DMS53 (cell line): ENCODE measurements at regions not wholly inside any gene's neighbourhood (a gene's known extent, or its start where the extent isn't known, plus 50 kb on each side); places are given as distances from the start of the nearest gene placed in this dataset.
"Not testable (repeated sequence)": the region's sequence is repeated elsewhere in the genome, so short reads cannot be mapped to it uniquely, and the experiment has no call there.

Experiments used
- DNase-seq: peaks from one replicate; lab custom pipeline; 2025; lab: John Stamatoyannopoulos, UW

DNA sequence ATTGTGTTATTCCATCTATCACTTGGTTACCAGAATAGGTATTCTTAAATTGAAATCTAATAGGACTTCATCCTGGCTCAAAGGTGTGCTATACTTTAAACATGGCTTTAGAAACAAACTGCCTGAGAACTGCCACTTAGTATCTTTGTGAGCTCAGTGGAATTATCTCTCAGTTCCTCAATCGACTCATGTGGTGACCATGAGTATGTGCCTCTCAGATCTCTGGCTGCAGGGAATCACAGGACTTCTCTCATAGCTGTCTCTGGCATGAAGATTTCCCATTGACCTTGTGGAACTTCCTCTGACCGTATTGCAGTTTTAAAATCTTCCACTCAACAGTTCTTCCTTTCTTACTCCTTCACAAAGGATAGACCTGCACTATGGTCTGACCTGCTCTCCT, 681.9 kb upstream of the BOD1L1 start:
- DNase-seq: no peak

DNA sequence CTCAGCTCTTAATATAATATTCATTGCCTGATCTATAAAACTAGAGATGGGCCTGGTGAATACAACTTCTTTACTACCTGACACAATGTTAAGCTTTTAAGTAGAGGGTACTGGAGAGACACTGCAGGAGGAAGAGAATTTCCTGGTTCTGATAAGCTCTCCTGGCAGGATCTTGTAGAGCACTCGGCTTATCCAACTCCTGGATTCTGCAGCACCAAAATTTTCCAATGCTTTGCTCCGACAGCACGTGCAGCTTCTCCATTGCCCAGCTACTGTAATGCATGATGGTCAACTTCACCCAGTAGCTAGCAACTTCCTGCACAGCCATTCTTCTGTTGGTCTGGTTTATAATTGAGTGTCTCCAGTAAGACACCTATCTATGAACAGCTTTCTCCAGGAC, 686.2 kb upstream of the BOD1L1 start:
- DNase-seq: no peak

DNA sequence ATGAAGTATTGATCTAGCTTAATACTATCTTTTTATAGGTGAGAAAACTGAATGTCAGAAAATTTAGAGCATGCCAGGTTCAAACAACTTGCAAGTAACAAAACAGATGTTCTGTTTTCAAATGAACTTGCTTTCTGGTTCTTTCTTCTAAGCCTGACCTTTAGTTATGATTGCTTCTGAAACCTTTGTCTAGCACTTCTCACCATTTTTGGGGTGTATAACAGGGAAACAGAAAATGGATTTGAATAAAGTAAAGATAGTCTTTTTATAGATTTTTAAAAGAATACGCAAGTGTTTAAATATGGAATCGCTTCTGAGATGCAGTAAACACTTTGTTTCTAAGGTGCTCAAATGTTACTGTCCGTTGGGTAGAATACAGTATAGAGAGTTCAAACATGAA, 687.2 kb upstream of the CPEB2 start:
- DNase-seq: no peak

DNA sequence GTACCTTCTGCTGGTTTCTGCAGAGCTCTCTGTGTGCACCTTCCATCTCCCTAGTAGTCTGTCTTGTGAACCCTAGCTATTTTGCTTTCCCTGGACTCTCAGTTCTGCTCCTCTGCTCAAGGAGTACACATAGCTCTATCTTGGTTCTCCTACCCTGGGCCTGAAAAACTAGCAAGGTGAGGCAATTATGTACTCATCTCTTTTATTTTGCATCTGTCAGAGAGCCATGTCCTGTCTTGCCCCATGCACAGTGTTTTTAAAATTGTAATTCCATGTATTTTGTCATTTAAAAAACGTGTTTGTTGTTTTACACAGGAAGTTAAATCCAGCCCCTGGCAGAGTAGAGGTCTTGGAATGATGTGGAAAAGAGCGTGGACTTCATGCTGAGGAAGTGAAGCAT, 684.9 kb upstream of the CPEB2 start:
- no peak for DNase-seq

DNA sequence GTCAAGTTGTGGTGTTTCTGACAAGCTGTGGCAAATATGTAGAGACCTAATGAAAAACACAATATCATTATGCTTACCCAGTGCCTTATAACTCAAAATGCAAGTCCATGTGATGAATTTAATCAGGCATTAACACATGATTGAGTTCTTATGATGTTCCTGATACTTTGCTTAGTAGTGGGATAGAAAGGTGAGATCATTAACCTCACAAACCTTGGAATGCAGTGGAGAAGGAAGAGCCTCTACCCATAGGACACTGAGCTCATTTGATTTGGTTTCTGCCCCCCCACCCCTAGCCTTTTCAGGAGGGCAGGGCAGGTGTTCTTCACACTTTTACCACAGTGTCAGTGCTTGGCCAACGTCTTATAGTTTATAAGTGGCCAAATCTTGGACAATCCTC, 683.6 kb upstream of the CPEB2 start:
- no peak for DNase-seq

DNA sequence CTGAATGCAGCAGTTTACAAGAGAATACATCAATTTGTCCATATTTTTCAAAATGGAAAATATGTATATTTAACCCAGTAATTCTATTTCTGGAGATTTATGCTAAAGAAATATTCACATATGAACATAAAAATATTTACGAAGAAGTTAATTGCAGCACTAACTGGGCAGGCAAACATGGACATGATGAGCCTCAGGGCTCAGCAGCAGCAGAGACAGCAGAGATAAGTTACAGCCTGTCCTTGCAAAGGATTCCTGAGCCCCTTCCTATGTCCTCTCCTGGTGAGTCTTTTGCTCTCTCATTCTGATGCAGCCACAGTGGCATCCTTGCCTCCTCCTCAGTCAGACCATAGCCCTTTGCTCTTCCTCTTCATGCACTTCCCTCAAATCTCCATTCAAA, 680.6 kb upstream of the CPEB2 start:
- no peak for DNase-seq

DNA sequence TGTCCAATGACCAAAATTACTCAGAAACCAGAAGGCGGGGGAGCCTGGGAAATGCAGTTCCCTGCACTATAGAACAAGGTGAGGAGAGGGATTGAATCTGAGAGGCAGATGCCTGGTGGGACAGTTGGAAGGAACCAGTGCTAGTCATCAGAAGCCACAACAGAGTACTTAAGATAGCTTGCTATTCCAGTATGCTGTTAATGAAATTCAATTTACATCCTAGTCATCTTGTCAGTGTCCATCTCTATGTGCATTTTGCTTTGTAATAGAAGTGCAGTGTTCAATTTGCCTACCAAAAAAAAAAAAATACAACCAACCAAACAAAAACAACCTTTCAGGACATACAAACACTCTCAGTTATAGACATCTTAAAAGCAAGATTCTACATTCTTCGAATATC, 679.1 kb upstream of the CPEB2 start:
- no peak for DNase-seq

DNA sequence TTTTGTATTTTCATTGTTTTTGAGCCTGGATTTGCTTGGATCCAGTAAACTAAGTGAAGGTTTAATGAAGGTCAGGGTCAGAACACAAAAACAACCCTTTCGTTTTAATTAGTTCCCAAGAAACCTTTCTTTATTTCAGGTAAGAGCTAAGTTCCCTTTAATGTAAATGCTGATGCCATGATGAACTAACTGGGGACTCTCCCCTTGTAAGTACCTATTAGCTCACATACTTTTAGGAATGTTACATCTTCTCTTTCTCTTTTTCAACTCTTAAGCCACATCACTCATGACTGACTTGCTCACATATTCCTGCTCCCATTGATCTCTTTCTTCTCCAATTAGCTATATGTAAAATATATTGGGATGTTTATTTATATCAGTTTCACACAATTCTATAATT, 673.1 kb upstream of the CPEB2 start:
- DNase-seq: no peak

DNA sequence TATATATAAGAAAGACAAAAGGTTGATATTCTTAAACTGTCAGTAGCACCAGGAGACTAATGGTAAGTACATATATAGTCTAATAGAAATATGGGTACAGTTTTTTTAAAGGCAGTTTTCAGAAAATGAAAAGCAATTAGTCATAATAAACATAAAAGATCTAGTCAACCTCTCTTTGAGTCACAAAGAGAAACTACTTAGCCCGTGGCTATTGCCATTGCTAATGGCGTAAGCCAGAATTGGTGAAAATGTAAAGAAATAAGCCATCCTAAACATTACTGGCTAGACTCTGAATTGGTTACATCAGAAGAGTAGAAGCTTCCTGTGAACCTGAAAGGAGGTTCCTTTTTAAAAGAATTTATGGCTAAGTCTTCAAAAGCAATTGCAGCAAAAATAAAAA, 668.7 kb upstream of the CPEB2 start:
- no peak for DNase-seq

DNA sequence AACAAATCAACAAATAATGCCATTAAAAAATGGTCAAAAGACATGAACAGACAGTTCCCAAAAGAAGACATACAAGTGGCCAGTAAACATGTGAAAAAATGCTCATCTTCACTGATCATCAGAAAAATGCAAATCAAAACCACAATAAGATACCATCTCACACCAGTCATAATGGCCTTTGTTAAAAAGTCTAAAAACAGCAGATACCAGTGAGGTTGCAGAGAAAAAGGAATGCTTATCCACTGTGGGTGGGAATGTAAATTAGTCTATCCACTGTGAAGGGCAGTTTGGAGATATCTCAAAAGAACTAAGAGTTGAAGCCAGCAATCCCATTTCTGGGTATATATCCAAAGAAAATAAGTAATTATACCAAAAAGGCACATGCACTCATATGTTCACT, 668.1 kb upstream of the CPEB2 start:
- DNase-seq: no peak

DNA sequence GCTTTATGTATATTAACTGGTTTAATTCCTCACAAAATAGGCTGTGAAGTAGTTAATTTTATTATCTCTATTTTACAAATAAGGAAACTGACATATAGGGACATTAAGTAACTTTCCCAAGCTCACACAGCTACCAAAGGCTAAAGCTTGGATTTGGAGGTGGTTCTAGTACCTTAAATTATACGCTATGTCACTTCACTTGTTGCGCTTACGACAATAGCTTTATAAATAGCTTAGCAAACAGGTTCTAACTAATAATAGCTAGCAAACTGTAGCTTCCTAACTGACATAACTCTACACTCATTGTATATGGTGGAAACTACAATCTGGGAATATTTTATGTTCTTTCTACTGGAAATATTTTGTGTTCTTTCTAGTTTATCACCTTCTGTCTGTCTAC, 666.4 kb upstream of the CPEB2 start:
- no peak for DNase-seq

DNA sequence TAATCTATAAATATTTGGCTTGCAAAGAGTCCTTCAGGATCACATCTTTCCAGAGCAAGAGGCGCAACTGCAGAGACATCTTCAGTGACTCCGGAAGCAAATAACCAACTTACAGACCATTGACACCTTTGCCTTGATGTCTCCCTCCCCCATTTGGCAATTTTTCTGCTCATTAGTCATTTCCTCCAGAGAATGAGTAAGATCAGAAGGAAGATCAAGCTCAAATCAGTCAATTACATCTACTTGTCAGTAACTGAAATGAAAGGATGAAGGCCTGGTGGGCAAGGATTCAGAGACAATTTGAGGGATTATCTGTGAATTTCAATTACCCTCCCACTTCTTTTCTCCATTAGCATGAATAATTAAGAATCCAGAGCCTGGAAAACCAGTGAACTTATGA, 665.6 kb upstream of the CPEB2 start:
- no peak for DNase-seq

DNA sequence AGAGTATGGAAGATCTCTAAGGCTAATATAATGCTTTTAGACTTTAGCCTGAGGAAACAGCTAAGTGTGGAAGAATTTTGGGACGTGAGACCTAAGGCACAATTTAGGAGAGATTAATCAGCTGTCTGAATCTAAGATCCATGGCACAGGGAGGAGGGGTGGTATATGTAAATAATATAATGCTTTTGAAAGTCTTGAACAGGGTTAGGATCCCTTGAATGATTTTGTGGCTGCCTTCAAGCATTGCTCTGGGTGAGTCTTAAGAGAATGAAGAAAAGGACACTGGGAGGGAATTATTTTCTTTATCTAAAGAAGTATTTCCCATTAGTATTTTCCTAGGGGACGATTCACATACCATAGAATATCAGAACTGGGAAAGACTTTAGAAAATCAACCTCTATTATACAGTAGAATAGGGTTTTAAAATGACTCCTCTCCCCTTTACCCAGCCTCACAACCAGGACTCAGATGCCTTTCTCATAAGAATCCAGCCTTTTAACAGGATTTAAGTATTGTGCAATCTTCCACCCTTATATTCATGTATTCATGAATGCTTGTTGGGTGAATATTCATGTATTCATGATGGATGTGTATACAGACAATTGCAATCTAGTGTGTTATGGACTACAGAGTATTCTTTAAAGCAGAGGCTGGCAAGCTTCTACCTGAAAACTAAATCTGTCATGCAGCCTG, 664.2 kb upstream of the CPEB2 start:
- DNase-seq: no peak

DNA sequence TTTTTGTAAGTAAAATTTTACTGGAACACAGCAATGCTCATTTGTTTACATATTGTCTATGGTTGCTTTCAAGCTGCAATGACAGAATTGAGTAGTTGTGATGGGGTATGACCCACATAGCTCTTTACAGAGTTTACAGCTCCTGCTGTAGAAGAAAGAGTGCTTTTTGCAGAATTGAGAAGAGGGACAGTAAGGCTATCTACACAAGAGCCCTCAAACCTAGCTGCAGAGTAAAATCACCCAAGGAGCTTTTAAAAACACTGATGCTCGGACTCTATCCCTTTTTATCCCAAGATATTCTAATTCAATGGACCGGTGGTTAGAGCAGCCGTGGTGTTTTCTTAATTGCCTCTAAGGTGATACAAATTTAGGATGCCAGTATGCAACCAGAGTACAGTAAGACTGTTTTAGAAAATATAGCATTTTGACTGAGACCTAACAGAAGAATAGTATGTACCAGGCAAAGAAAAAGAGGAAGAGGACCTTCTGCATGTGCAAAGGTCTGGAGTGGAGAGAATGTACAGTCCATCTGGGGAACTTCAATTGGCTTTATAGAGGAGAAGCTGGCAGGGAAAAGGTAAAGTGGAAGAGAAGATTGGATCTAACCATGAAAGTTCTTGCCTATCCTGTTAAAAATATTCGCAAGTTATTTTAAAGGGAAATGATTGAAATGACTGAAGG, 663.6 kb upstream of the CPEB2 start:
- DNase-seq: no peak

DNA sequence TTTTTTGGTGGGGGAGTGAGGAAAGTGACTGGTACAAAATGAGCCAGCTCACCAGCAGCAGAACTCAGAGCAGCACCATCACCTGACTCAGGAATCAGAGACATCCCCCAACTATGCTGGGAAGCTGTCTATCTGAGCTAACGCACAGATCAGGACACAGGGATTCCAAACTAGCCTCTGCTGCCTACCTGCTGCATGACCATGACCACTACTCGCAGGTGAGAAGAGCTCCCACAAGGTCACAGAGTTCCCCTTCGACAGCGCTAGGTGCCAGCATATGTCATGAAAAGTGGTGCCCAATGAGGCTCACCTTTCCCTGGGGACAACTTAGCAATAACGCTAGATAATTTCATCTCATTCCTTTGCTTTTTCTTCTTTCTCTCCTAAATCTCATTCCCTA, 662.6 kb upstream of the CPEB2 start:
- no peak for DNase-seq

DNA sequence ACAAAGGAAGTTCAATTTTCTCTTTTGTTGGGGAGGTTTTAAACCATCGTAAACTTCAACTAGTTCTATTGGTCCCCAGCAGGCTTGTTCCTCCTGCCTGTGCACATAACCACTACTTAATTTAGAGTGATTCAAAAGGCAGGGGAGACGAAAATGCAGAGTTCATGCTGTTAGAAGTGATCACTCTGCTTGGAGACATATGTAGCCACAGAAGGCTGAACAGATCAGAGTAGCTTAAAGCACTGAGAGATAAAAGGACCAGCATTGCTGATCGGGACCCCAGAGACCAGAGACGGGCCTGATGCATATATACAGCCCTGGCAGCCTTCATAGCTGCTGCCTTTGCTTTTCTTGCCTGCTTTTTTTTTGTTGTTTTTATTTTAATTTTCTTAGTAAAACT, 662.0 kb upstream of the CPEB2 start:
- no peak for DNase-seq

DNA sequence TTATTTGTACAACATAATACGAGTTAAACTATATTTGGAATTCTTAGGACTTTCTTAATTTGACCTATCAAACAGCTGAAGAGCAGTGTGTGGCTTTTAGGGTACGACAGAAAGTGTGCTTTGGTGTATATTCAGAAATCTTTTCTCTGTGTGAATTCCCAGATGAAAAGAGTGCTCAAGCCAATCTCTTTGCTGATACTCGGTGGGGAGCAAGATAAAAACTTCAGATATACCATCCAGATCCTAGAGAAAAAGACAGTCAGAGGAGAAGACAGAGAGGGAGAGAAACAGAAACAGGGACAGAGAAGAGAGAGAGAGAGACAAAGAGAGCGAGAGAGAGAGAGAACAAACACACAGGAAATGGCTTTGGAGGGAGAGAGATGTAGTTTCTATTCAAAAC, 658.3 kb upstream of the CPEB2 start:
- no peak for DNase-seq

DNA sequence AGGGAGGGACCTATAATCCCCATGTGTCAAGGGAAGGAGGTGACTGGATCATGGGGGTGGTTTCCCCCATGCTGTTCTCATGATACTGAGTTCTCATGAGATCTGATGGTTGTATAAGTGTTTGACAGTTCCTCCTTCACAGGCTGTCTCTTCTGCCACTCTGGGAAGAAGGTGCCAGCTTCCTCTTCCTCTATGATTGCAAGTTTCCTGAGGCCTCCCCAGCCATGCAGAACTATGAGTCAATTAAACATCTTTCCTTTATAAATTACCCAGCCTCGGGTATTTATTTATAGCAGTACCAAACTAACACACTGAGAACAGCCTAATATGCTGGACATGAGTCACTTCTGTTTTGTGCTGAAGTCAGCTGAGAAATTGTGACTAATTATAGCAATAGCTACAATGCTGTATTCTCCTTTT, 656.9 kb upstream of the CPEB2 start:
- DNase-seq: no peak

DNA sequence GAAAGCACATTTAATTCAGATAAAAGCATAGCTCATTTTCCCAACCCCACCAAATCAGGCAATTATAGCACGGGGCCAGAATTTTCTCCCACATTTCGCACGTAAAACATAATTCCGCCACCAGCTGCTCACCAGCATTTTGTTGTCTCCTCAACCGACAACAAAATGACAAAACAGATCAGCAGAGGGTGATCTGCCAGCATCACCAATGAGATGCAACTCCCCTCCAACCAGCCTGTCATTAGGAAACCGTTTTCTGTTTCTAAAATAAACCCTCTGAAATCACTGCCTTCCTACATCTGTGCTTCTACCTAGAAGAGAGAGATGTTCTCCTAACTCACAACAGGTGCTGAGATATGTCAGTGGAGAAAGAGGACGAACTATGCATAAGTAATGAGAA, 654.8 kb upstream of the CPEB2 start:
- no peak for DNase-seq

DNA sequence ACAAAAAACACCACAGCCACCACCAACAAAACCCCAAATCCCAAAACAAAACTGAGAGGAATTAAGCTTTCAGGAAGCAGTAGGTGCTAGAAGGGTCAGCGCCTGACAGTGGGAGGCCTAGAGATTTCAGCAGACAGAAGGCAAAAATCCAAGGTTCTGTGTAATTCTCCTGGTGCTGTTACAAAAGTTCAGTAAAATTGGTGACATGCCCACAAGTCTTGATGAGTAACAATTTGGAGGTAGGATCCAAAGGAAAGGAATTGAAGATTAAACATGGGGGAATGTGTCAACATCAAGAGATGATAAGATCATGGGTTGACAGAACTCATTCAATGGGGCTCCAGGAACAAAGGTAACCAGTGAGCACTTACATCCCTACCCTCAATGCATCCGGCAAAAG, 653.8 kb upstream of the CPEB2 start:
- DNase-seq: no peak

DNA sequence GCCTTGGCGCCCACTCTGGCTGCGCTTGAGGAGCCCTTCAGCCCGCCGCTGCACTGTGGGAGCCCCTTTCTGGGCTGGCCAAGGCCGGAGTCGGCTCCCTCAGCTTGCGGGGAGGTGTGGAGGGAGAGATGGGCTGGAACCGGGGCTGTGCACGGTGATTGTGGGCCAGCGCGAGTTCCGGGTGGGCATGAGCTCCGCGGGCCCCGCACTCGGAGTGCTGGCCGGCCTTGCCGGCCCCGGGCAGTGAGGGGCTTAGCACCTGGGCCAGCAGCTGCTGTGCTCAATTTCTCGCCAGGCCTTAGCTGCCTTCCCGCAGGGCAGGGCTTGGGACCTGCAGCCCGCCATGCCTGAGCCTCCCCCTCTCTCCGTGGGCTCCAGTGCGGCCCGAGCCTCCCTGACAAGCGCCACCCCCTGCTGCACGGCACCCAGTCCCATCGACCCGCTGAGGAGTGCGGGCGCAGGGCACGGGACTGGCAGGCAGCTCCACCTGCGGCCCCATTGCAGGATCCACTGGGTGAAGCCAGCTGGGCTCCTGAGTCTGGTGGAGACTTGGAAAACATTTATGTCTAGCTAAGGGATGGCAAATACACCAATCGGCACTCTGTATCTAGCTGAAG, 643.6 kb upstream of the CPEB2 start:
- DNase-seq: not testable (repeated sequence)

DNA sequence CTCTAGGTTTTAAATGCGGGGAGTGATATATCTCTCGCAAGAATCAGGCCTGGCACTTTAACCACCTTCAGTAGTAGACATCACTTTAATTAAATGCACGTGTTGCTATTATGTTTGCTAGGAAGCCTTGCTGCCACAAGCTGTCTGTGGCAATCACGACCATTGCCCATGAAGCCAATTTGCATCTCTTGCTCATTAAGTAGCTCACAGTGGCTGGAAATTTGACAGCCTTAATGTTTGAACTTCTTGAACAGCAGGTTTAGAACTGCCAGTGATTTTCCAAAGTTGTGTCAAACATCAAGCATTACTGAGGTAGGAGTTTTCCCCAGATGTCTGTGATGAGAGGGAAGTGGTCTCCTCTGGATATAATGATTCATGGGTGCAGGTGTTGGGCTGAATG, 642.3 kb upstream of the CPEB2 start:
- DNase-seq: no peak

DNA sequence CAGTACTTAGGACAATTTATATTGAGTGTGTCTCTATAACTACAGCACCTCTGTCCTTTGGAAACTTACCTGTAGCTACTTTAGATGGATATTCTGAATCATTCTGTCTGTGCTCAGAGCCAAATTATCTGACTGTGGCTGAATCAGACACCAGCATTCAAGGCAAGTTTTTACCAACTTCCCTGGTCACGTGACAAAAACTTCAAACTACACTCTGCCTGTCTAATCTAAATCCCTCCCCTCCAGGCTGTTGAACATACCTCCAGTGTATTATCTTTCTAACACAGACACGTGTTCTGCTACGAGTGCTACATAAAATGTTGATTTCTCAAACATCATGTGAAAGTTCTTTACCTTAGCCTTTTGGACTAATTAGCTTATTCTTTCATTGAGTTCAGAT, 641.2 kb upstream of the CPEB2 start:
- DNase-seq: no peak

DNA sequence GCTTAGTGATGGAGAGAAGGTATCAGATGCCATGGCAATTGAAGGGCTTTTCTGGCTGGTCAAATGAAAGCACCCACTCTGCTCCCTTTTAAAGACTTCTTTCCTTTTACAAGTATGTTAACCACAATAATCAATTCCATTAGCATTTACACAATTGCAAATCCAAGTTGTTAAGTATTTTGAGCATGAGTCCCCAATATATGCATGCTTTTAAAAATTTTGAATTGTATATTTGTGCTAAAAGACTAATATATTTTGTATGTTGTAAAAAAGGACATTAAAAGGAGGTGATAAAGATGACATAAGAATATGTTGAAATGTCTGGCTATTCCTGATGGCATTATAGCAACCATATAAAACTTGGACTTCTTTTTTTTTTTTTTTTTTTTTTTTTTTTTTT, 639.9 kb upstream of the CPEB2 start:
- DNase-seq: no peak
